GM23248 (cell line): ENCODE measurements at regions not wholly inside any gene's neighbourhood (a gene's known extent, or its start where the extent isn't known, plus 50 kb on each side); places are given as distances from the start of the nearest gene placed in this dataset.
A peak's percentile ranks its signal among the peaks of the same experiment; 100 is the strongest.
"Not testable (repeated sequence)": the region's sequence is repeated elsewhere in the genome, so short reads cannot be mapped to it uniquely, and the experiment has no call there.

Experiments
- DNase-seq: peaks from one replicate; pipeline ENCODE4 v3.0.0-alpha.2; 2015
- H2AFZ ChIP-seq: fragments of 200-600 bp; sonication (generic); 2 replicates; pipeline ENCODE4 v1.6.1; 2016; ENCODE audit warnings: antibody characterized with exemption
- H3F3A ChIP-seq: fragments of 200-600 bp; sonication (generic); 2 replicates; pipeline ENCODE4 v1.6.1; 2016; ENCODE audit warnings: mild to moderate bottlenecking, antibody characterized with exemption, mixed run types; ENCODE audit not compliant: insufficient read depth
- H3K27ac ChIP-seq: fragments of 200-600 bp; sonication (generic); 2 replicates; pipeline ENCODE4 v1.5.1; 2016; ENCODE audit warnings: mild to moderate bottlenecking
- H3K27me3 ChIP-seq: fragments of 200-600 bp; sonication (generic); replicated peaks from 2 replicates; pipeline ENCODE4 v1.6.1; 2016; ENCODE audit warnings: mild to moderate bottlenecking; ENCODE audit not compliant: insufficient read depth
- H3K36me3 ChIP-seq: fragments of 200-600 bp; sonication (generic); 2 replicates; pipeline ENCODE4 v1.6.1; 2016; ENCODE audit warnings: low read depth, mild to moderate bottlenecking
- H3K4me1 ChIP-seq: fragments of 200-600 bp; sonication (generic); 2 replicates; pipeline ENCODE4 v1.6.1; 2016; ENCODE audit warnings: mild to moderate bottlenecking; ENCODE audit not compliant: insufficient read depth
- H3K4me2 ChIP-seq: fragments of 200-600 bp; sonication (generic); one replicate; pipeline ENCODE4 v1.6.1; 2016; ENCODE audit warnings: mild to moderate bottlenecking; ENCODE audit not compliant: unreplicated experiment
- H3K4me3 ChIP-seq: fragments of 200-600 bp; sonication (generic); 2 replicates; pipeline ENCODE4 v1.5.1; 2016; ENCODE audit warnings: mild to moderate bottlenecking
- H3K79me2 ChIP-seq: fragments of 200-600 bp; sonication (generic); 2 replicates; pipeline ENCODE4 v1.6.1; 2016; ENCODE audit warnings: mild to moderate bottlenecking; ENCODE audit not compliant: insufficient read depth
- H3K9ac ChIP-seq: fragments of 200-600 bp; sonication (generic); 2 replicates; pipeline ENCODE4 v1.6.1; 2016; ENCODE audit warnings: mild to moderate bottlenecking
- H3K9me2 ChIP-seq: fragments of 200-600 bp; sonication (generic); 2 replicates; pipeline ENCODE4 v1.6.1; 2016; ENCODE audit warnings: mixed run types, mild to moderate bottlenecking, moderate library complexity; ENCODE audit not compliant: insufficient read depth
- H3K9me3 ChIP-seq: fragments of 200-600 bp; sonication (generic); one replicate; pipeline ENCODE4 v1.6.1; 2017; ENCODE audit warnings: low read depth
- H4K20me1 ChIP-seq: fragments of 200-600 bp; sonication (generic); 2 replicates; pipeline ENCODE4 v1.6.0; 2016; ENCODE audit not compliant: insufficient read depth
- EZH2 ChIP-seq: fragments of 200-600 bp; sonication (generic); IDR thresholded peaks from 2 replicates; pipeline ENCODE4 v1.6.1; 2018; ENCODE audit warnings: antibody characterized with exemption, mild to moderate bottlenecking; ENCODE audit not compliant: insufficient read depth, poor library complexity, severe bottlenecking
- EZH2phosphoT487 ChIP-seq: fragments of 200-600 bp; sonication (generic); IDR thresholded peaks from 2 replicates; pipeline ENCODE4 v1.6.1; 2018; ENCODE audit warnings: antibody characterized with exemption, moderate library complexity, mild to moderate bottlenecking, low read depth; ENCODE audit not compliant: insufficient read depth
- WGBS, 2 experiments: methylation state at CpG; one replicate each; pipeline ENCODE4 v1.1.6; 2015 to 2017; ENCODE audit warnings: low lambda C conversion rate in 2 of 2, low coverage in 1 of 2; ENCODE audit errors: missing lambda C conversion rate in 2 of 2; 5-methylcytosine and 5-hydroxymethylcytosine counted together
- in situ Hi-C: fragments of 300-500 bp; cut with MboI; formaldehyde crosslinking; loops from 2 replicates; pipeline ENCODE4 v1.15.0; 2020

DNA sequence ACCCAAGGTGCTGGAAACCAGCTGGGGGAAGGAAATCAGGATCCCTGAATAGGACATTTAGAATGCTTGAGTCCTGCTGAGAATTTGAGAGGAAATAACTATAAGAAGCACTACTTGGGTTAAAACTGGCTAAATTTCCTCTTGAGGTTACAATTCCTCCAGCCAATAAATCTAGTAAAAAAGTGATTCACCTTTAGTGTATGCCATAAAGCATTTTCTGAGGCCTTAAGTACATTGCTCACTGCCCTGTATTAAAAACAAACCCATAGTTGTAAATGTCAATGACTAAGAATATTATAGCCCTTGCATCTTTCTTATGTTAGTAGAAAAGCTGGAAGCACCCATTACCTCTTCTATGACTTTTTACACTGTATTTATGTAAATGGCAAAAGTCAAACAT is 634.7 kb upstream of the ARRDC3 start:
- Histone ChIP-seq H4K20me1 (no peaks in the 10 kb centered on the region), H2AFZ (no peak overlapping the region), H3K36me3 (no peaks in the 10 kb centered on the region), H3K79me2 (no peaks in the 10 kb centered on the region), H3K27ac (no peak overlapping the region), H3K4me3 (no peak overlapping the region), H3K27me3 (no peaks in the 10 kb centered on the region), H3K4me1 (peaks cover 34% of the 10 kb centered on the region), H3K4me2 (peak overlapping the region; percentile 46), H3K9me2 (no peaks in the 10 kb centered on the region), H3K9me3 (no peaks in the 10 kb centered on the region), H3K9ac (no peak overlapping the region), H3F3A (no peaks in the 10 kb centered on the region)
- TF ChIP-seq EZH2phosphoT487: no peak
- in situ Hi-C loops: no loop called here
- DNase-seq: peak; percentile 87

DNA sequence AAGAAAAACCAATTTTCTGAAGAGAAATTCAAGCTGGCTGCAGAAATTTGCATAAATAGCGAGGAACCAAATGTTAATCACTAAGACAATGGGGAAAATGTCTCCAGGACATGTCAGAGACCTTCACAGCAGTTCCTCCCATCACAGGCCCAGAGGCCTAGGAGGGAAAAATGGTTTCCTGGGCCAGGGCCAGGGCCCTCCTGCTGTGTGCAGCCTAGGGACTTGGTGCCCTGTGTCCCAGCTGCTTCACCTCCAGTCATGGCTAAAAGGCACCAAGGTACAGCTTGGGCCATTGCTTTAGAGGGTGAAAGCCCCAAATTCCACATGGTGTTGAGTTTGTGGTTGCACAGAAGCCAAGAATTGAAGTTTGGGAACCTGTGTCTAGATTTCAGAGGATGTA is 628.7 kb upstream of the ARRDC3 start:
- H3F3A ChIP-seq, H3K4me2 ChIP-seq, H3K79me2 ChIP-seq, H3K27me3 ChIP-seq, DNase-seq, H3K9me3 ChIP-seq, H3K36me3 ChIP-seq, in situ Hi-C loops, H3K9me2 ChIP-seq, H3K9ac ChIP-seq, H2AFZ ChIP-seq, H3K4me3 ChIP-seq, H4K20me1 ChIP-seq, H3K4me1 ChIP-seq, H3K27ac ChIP-seq: not testable (repeated sequence)
- WGBS, 2 experiments: 61 to 85% methylated on average over 1 of the region's 1 CpG

DNA sequence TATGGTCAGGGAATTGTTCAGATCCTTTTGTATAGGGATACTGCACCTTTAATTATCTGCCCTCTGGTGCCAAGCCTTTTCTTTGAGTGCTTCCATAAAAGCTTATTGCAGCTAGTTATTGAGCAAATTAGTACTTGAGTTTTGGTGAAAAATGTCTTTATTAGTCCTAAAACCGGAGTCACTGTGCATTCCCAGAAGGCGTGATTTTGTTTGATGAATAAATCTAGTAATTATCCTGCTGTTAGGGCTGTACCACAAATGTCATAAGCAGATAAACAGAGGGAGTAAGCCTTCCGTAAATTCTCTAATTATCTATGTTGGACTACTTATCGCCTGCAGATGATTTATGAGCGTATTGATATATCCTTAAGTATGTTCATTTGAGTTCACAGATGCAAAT is 620.7 kb upstream of the ARRDC3 start:
- 41 to 43% methylated on average over 5 of the region's 5 CpGs for WGBS, 2 experiments
- Histone ChIP-seq H3K9me2 (no peaks in the 10 kb centered on the region), H4K20me1 (no peaks in the 10 kb centered on the region), H3K4me2 (no peak overlapping the region), H3K9ac (no peak overlapping the region), H3K4me3 (no peak overlapping the region), H2AFZ (no peak overlapping the region), H3K36me3 (no peaks in the 10 kb centered on the region), H3K27ac (no peak overlapping the region), H3F3A (peaks cover 4% of the 10 kb centered on the region; the same call in 1 of the 2 replicates), H3K4me1 (0 out of 2 replicates have a peak, but pooled peaks cover 8% of the 10 kb centered on the region), H3K79me2 (no peaks in the 10 kb centered on the region), H3K9me3 (no peaks in the 10 kb centered on the region), H3K27me3 (no peaks in the 10 kb centered on the region)
- in situ Hi-C loops: no loop called here
- TF ChIP-seq EZH2phosphoT487 (no peak), EZH2 (no peak)
- DNase-seq: no peak

DNA sequence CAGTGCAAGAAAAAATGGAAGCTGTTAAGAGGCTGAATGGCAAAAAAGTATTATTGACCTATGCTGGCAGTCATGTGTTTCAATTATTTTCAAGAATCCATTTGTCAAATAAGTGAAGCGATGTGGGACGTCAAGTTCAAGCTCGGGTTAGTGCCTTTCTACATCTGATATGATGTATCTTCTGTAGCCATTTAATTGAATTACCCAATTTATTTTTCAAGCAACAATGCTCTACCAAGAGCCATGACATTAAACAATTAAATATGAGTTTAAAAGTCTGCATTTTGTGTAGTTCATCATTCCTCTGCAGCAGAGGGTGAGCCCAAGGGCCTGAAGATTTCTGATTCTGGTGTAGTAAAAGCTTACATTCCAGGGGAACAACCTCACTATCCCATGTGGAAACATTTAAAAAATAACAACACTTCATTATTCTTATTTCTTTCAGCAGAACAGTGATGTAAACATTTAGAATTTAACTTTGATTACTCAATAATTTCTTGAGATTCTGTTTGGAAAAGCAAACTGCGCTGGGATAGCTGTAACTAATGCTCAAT is 619.7 kb upstream of the ARRDC3 start:
- in situ Hi-C loops: no loop called here
- no peak overlapping the region for H2AFZ ChIP-seq
- no peak overlapping the region for H3K4me3 ChIP-seq
- H3K79me2 ChIP-seq: no peaks in the 10 kb centered on the region
- peak; percentile 39 for DNase-seq
- WGBS, 2 experiments: 57 to 73% methylated on average over 4 of the region's 4 CpGs
- no peaks in the 10 kb centered on the region for H3K9me3 ChIP-seq
- H3K9me2 ChIP-seq: no peaks in the 10 kb centered on the region
- no peaks in the 10 kb centered on the region for H4K20me1 ChIP-seq
- no peak overlapping the region for H3K27ac ChIP-seq
- H3F3A ChIP-seq: peaks cover 4% of the 10 kb centered on the region; the same call in 1 of the 2 replicates
- no peak for TF ChIP-seq EZH2
- TF ChIP-seq EZH2phosphoT487: no peak
- H3K27me3 ChIP-seq: no peaks in the 10 kb centered on the region
- H3K36me3 ChIP-seq: no peaks in the 10 kb centered on the region
- H3K4me2 ChIP-seq: no peak overlapping the region
- H3K4me1 ChIP-seq: 0 out of 2 replicates have a peak, but pooled peaks cover 8% of the 10 kb centered on the region
- no peak overlapping the region for H3K9ac ChIP-seq

GRCh38 chr5:91998774-91999173 is 615.7 kb upstream of the ARRDC3 start:
- H3K4me1 ChIP-seq: 0 out of 2 replicates have a peak, but pooled peaks cover 5% of the 10 kb centered on the region
- TF ChIP-seq EZH2: no peak
- no peak for TF ChIP-seq EZH2phosphoT487
- H3K27me3 ChIP-seq: no peaks in the 10 kb centered on the region
- no peak overlapping the region for H3K4me2 ChIP-seq
- no peaks in the 10 kb centered on the region for H3K79me2 ChIP-seq
- H4K20me1 ChIP-seq: no peaks in the 10 kb centered on the region
- peaks cover 4% of the 10 kb centered on the region; the same call in 1 of the 2 replicates for H3F3A ChIP-seq
- H3K9me3 ChIP-seq: no peaks in the 10 kb centered on the region
- no peak overlapping the region for H3K27ac ChIP-seq
- no peak overlapping the region for H2AFZ ChIP-seq
- H3K36me3 ChIP-seq: no peaks in the 10 kb centered on the region
- in situ Hi-C loops: no loop called here
- 44 to 47% methylated on average over 3 of the region's 3 CpGs for WGBS, 2 experiments
- no peak for DNase-seq
- peaks cover 5% of the 10 kb centered on the region; the same call in 1 of the 2 replicates for H3K9me2 ChIP-seq
- H3K9ac ChIP-seq: no peak overlapping the region
- no peak overlapping the region for H3K4me3 ChIP-seq
